HG03103 (cell line): ENCODE measurements at regions not wholly inside any gene's neighbourhood (a gene's known extent, or its start where the extent isn't known, plus 50 kb on each side); places are given as distances from the start of the nearest gene placed in this dataset.

Source experiments
- ATAC-seq: cut with Tn5 transposase; IDR thresholded peaks from one replicate; pipeline ENCODE4 v1.9.1; 2021; ENCODE audit warnings: low read depth; ENCODE audit not compliant: unreplicated experiment

GRCh38 chr2:199707593-199708185 lies 143.3 kb downstream of the FTCDNL1 start:
- ATAC-seq = no peak

GRCh38 chr2:199705538-199705937 lies 145.5 kb downstream of the FTCDNL1 start:
- ATAC-seq = no peak

GRCh38 chr2:199704358-199705238 lies 146.4 kb downstream of the FTCDNL1 start:
- peak; percentile 78 for ATAC-seq

- ATAC-seq = no peak
Measured at GRCh38 chr2:199703199-199703598, 147.8 kb downstream of the FTCDNL1 start.

- ATAC-seq = no peak
Measured at GRCh38 chr2:199697469-199697868, 153.5 kb downstream of the FTCDNL1 start.

GRCh38 chr2:199696048-199696447 lies 154.9 kb downstream of the FTCDNL1 start:
- ATAC-seq = no peak

GRCh38 chr2:199693861-199694260 lies 157.1 kb downstream of the FTCDNL1 start:
- no peak for ATAC-seq

GRCh38 chr2:199692489-199692888 lies 158.5 kb downstream of the FTCDNL1 start:
- no peak for ATAC-seq

GRCh38 chr2:199690225-199690624 lies 160.8 kb downstream of the FTCDNL1 start:
- no peak for ATAC-seq

- no peak for ATAC-seq
Measured at GRCh38 chr2:199685669-199686068, 165.3 kb downstream of the FTCDNL1 start.

- no peak for ATAC-seq
Measured at GRCh38 chr2:199684832-199685231, 166.2 kb downstream of the FTCDNL1 start.

GRCh38 chr2:199684168-199684567 lies 166.8 kb downstream of the FTCDNL1 start:
- no peak for ATAC-seq

- no peak for ATAC-seq
Measured at GRCh38 chr2:199682001-199682400, 169.0 kb downstream of the FTCDNL1 start.

GRCh38 chr2:199680482-199680881 lies 170.5 kb downstream of the FTCDNL1 start:
- no peak for ATAC-seq

- ATAC-seq = no peak
Measured at GRCh38 chr2:199679883-199680282, 171.1 kb downstream of the FTCDNL1 start.

GRCh38 chr2:199677881-199678280 lies 173.1 kb downstream of the FTCDNL1 start:
- no peak for ATAC-seq

- ATAC-seq = no peak
Measured at GRCh38 chr2:199668645-199669044, 182.3 kb downstream of the FTCDNL1 start.

GRCh38 chr2:199663157-199663556 lies 187.8 kb downstream of the FTCDNL1 start:
- peak; percentile 70 for ATAC-seq

GRCh38 chr2:199662255-199662654 lies 188.7 kb downstream of the FTCDNL1 start:
- ATAC-seq = no peak

GRCh38 chr2:199660167-199660566 lies 190.8 kb downstream of the FTCDNL1 start:
- no peak for ATAC-seq

- ATAC-seq = no peak
Measured at GRCh38 chr2:199659207-199659606, 191.8 kb downstream of the FTCDNL1 start.

GRCh38 chr2:199646439-199646838 lies 188.7 kb upstream of the SATB2 start:
- ATAC-seq = peak; percentile 72
